ENCODE measurements at regions not wholly inside any gene's neighbourhood (a gene's known extent, or its start where the extent isn't known, plus 50 kb on each side); places are given as distances from the start of the nearest gene placed in this dataset.

DNA sequence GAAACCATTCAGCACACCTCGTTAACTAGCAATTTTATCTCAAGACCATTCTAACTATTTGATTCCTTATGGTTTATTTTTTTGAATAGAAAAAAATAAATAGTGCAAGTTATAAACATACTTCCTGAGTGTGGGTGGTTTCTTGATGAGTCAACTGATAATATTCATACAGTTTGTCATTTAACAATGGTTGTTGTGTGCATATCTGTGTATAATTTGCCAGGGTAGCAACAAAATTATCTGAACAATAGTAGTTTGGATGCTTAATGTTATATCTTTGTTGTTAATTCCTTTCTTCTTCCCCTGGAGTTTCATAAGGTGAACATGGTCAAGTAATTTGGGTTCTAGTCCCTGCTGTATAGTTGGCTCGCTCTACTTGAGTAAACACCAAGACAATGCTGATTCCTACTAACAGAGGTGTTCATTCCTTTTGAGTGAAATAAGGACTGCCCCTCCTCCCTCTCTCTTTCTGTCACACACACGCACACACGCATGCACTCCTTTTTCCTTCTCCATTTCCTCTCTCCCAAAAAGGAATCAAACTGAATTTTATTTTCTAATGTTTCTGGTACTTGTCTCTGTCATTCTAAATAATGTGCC lies 938.1 kb upstream of the EPHA7 start:
- TF ChIP-seq, protein P1, sequence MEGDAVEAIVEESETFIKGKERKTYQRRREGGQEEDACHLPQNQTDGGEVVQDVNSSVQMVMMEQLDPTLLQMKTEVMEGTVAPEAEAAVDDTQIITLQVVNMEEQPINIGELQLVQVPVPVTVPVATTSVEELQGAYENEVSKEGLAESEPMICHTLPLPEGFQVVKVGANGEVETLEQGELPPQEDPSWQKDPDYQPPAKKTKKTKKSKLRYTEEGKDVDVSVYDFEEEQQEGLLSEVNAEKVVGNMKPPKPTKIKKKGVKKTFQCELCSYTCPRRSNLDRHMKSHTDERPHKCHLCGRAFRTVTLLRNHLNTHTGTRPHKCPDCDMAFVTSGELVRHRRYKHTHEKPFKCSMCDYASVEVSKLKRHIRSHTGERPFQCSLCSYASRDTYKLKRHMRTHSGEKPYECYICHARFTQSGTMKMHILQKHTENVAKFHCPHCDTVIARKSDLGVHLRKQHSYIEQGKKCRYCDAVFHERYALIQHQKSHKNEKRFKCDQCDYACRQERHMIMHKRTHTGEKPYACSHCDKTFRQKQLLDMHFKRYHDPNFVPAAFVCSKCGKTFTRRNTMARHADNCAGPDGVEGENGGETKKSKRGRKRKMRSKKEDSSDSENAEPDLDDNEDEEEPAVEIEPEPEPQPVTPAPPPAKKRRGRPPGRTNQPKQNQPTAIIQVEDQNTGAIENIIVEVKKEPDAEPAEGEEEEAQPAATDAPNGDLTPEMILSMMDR (conservative IDR thresholded peaks at IDR 0.05): no peak
- no peak for TF ChIP-seq ZFX (IDR thresholded peaks at IDR 0.05)
